Fibroblast of lung (primary cell): ENCODE measurements at regions not wholly inside any gene's neighbourhood (a gene's known extent, or its start where the extent isn't known, plus 50 kb on each side); places are given as distances from the start of the nearest gene placed in this dataset.

Experiments used
- DNase-seq, 2 donors: peaks; one replicate each; pipeline versions ENCODE4 v3.0.0 to v3.0.0-alpha.2; 2010; ENCODE audit warnings: low read depth in 2 of 2
- H2AFZ ChIP-seq: 2 replicates; pipeline ENCODE4 v1.5.1; 2012; ENCODE audit warnings: low read length, control low read depth, inconsistent platforms
- H3K27ac ChIP-seq: 2 replicates; pipeline ENCODE4 v1.5.1; 2011; ENCODE audit warnings: low read length, control low read depth; ENCODE audit not compliant: insufficient read depth
- H3K27me3 ChIP-seq: 2 replicates; pipeline ENCODE4 v1.5.1; 2011; ENCODE audit warnings: mild to moderate bottlenecking, low read length; ENCODE audit not compliant: control insufficient read depth, insufficient read depth
- H3K36me3 ChIP-seq: 2 replicates; pipeline ENCODE4 v1.5.1; 2011; ENCODE audit warnings: low read length; ENCODE audit not compliant: control insufficient read depth, insufficient read depth
- H3K4me1 ChIP-seq: 2 replicates; pipeline ENCODE4 v1.5.1; 2011; ENCODE audit warnings: low read length; ENCODE audit not compliant: control insufficient read depth, insufficient read depth; ENCODE audit errors: extremely low read depth
- H3K4me2 ChIP-seq: 2 replicates; pipeline ENCODE4 v1.5.1; 2011; ENCODE audit warnings: low read length, control low read depth; ENCODE audit not compliant: insufficient read depth; ENCODE audit errors: extremely low read depth
- H3K4me3 ChIP-seq, 4 experiments: fragments of 200-600 bp in 1 of 4; sonication (generic) in 1 of 4; replicated peaks in 1 of 4; 2 replicates each; pipeline ENCODE4 v1.5.1; 2011 to 2016; ENCODE audit warnings: low read length in 4 of 4, low read depth in 3 of 4, mild to moderate bottlenecking in 3 of 4, control low read depth in 2 of 4, inconsistent platforms in 1 of 4, mixed read lengths in 1 of 4; ENCODE audit not compliant: insufficient read depth in 1 of 4; ENCODE audit errors: control extremely low read depth in 1 of 4
- H3K79me2 ChIP-seq: 2 replicates; pipeline ENCODE4 v1.5.1; 2012; ENCODE audit warnings: mild to moderate bottlenecking, low read length, inconsistent platforms; ENCODE audit not compliant: control insufficient read depth, insufficient read depth
- H3K9ac ChIP-seq: 2 replicates; pipeline ENCODE4 v1.5.1; 2011; ENCODE audit warnings: mild to moderate bottlenecking, low read length, control low read depth; ENCODE audit not compliant: insufficient read depth
- H3K9me3 ChIP-seq: 2 replicates; pipeline ENCODE4 v1.5.1; 2012; ENCODE audit warnings: low read depth, low read length; ENCODE audit not compliant: control insufficient read depth, insufficient read depth
- H4K20me1 ChIP-seq: 2 replicates; pipeline ENCODE4 v1.5.1; 2011; ENCODE audit warnings: low read length; ENCODE audit not compliant: control insufficient read depth, insufficient read depth; ENCODE audit errors: extremely low read depth
- EZH2 ChIP-seq: IDR thresholded peaks from 2 replicates; pipeline ENCODE4 v1.5.1; 2012; ENCODE audit warnings: low read length, control low read depth, mild to moderate bottlenecking; ENCODE audit errors: missing control alignments
- TF ChIP-seq, protein P1 (sequence below), 2 donors: IDR thresholded peaks in 1 of 2; conservative IDR thresholded peaks in 1 of 2; 1 replicate in 1 of 2; 2 replicates in 1 of 2; pipeline ENCODE4 v1.5.1; 2011 to 2012; ENCODE audit warnings: low read length in 2 of 2, control low read depth in 1 of 2, inconsistent platforms in 1 of 2, low read depth in 1 of 2, mild to moderate bottlenecking in 1 of 2

DNA sequence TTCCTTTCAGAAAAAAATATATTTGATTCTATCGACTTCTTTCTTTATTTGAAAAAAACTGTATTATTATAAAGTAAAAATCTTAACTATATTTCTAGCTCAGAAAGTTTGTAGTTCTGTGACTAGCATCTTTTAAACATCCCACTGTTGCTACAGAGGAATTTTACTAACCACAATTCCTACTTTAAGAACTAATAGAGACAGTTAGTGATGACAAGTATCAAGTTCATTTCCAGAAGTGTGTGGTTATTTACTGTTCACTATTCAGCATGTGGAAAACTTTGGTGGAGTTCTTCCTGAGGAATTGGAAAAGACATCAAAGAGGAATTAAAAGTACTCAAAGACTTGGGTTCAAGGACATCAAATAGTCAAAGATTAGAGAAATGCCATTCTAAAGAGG lies 524.1 kb upstream of the CBLB start:
- Histone ChIP-seq H3K9ac (no peak overlapping the region), H3K79me2 (no peaks in the 10 kb centered on the region), H4K20me1 (no peaks in the 10 kb centered on the region), H3K27ac (no peak overlapping the region), H2AFZ (no peak overlapping the region), H3K4me1 (no peaks in the 10 kb centered on the region), H3K4me3 (no peak overlapping the region), H3K27me3 (no peaks in the 10 kb centered on the region), H3K9me3 (no peaks in the 10 kb centered on the region), H3K4me2 (no peak overlapping the region), H3K36me3 (no peaks in the 10 kb centered on the region)
- DNase-seq = peak; percentile 5 to 59
- TF ChIP-seq, protein P1, sequence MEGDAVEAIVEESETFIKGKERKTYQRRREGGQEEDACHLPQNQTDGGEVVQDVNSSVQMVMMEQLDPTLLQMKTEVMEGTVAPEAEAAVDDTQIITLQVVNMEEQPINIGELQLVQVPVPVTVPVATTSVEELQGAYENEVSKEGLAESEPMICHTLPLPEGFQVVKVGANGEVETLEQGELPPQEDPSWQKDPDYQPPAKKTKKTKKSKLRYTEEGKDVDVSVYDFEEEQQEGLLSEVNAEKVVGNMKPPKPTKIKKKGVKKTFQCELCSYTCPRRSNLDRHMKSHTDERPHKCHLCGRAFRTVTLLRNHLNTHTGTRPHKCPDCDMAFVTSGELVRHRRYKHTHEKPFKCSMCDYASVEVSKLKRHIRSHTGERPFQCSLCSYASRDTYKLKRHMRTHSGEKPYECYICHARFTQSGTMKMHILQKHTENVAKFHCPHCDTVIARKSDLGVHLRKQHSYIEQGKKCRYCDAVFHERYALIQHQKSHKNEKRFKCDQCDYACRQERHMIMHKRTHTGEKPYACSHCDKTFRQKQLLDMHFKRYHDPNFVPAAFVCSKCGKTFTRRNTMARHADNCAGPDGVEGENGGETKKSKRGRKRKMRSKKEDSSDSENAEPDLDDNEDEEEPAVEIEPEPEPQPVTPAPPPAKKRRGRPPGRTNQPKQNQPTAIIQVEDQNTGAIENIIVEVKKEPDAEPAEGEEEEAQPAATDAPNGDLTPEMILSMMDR (conservative IDR thresholded peaks at IDR 0.05 in 1 of 2, IDR thresholded peaks at IDR 0.05 in 1 of 2; ENCODE audit: low read depth in 1 of 2, low read length in 2 of 2) = no peak

DNA sequence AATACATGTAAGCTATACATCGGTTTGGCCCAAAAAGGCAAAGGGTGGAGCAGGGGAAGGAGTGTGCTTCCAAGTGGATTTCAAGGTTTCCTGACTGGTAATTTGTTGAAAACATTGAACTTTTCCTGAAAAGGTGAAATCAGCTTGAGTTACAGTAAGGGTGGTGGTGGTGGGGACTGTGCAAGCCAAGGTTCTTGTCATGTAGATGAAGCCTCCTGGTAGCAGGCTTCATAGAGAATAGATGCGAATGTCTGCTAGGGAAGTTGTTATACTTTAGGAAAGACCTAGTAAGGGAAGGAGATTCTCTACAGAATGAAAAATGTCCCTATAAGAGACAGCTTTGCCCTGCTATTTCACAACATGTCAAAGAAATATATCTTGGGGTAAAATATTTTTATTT lies 528.2 kb upstream of the CBLB start:
- Histone ChIP-seq H2AFZ (no peak overlapping the region), H3K27me3 (no peaks in the 10 kb centered on the region)

DNA sequence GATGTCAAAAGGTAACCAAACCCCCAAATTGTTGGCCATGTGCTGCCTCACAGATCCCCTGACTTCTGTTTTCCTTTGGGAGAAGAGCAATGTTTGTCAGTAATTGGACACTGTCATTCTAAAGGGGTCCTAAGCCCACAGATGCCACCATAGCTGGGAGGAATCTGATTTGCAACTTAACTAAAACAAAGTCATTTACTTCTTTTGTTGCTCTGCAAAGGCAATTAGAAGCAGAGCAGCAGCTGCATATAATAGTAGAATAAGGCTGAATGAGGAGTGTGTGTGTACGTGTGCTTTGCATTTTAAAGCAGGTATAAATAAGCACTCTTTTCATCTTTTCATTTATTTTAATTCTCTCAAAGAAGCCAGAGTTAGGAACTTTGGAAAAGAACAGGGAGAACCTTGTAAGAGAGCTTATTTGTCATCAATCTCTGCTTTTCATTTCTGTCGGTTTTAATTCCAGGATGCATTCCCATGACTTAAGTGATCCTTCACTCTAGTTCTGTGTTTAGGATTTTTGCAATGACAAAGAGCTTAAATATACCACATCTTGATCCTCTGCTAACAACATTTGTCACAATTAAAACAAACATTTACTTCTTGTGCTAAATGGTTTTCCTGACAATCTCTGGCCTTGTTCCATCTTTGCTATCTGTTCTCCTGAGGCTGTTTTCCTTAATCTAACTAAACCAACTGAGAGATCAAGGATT lies 530.2 kb upstream of the CBLB start:
- H3K9me3 ChIP-seq = no peaks in the 10 kb centered on the region
- no peak for TF ChIP-seq EZH2
- TF ChIP-seq, protein P1 (conservative IDR thresholded peaks at IDR 0.05 in 1 of 2, IDR thresholded peaks at IDR 0.05 in 1 of 2; ENCODE audit: low read depth in 1 of 2, low read length in 2 of 2) = no peak
- H3K4me2 ChIP-seq = no peak overlapping the region
- H3K27me3 ChIP-seq = no peaks in the 10 kb centered on the region
- no peak overlapping the region for H3K4me3 ChIP-seq
- DNase-seq = peak in 1 of 2 donors; percentile 74
- no peaks in the 10 kb centered on the region for H4K20me1 ChIP-seq
- H2AFZ ChIP-seq = no peak overlapping the region
- H3K36me3 ChIP-seq = no peaks in the 10 kb centered on the region
- H3K27ac ChIP-seq = no peak overlapping the region
- H3K79me2 ChIP-seq = no peaks in the 10 kb centered on the region
- H3K9ac ChIP-seq = no peak overlapping the region
- H3K4me1 ChIP-seq = no peaks in the 10 kb centered on the region

More for the DNA sequence above, 528.2 kb upstream of the CBLB start:
- Histone ChIP-seq H3K4me2 (no peak overlapping the region), H3K9ac (no peak overlapping the region), H3K9me3 (no peaks in the 10 kb centered on the region), H3K4me1 (no peaks in the 10 kb centered on the region), H3K36me3 (no peaks in the 10 kb centered on the region), H4K20me1 (no peaks in the 10 kb centered on the region), H3K79me2 (no peaks in the 10 kb centered on the region), H3K4me3 (no peak overlapping the region), H3K27ac (no peak overlapping the region)
- DNase-seq = no peak
- TF ChIP-seq EZH2 = no peak
- TF ChIP-seq, protein P1 (conservative IDR thresholded peaks at IDR 0.05 in 1 of 2, IDR thresholded peaks at IDR 0.05 in 1 of 2; ENCODE audit: low read depth in 1 of 2, low read length in 2 of 2) = no peak
